HEK293 (cell line): ENCODE measurements at regions not wholly inside any gene's neighbourhood (a gene's known extent, or its start where the extent isn't known, plus 50 kb on each side); places are given as distances from the start of the nearest gene placed in this dataset.

Source experiments
- CTCF ChIA-PET: fragments of 350-600 bp; formaldehyde crosslinking; extraction: SDS; loops from one replicate; lab custom pipeline; 2021; ENCODE audit warnings: antibody characterized with exemption; lab: Yijun Ruan, JAX
- POLR2A ChIA-PET: fragments of 300-600 bp; formaldehyde crosslinking; extraction: SDS; loops from one replicate; lab custom pipeline; 2020; ENCODE audit warnings: antibody characterized with exemption, inconsistent platforms; lab: Yijun Ruan, JAX
- H3K27ac ChIP-seq: fragments of 200-500 bp; sonication (Bioruptor generic); 2 replicates; pipeline ENCODE4 v1.5.1; 2014; ENCODE audit warnings: low read depth, low read length, control low read depth, inconsistent platforms; ENCODE audit errors: extremely low read depth
- H3K36me3 ChIP-seq, 2 experiments: fragments of 200-500 bp in 1 of 2; sonication (Bioruptor generic) in 1 of 2; 1 replicate in 1 of 2; 2 replicates in 1 of 2; pipeline ENCODE4 v1.5.1; 2014 to 2017; ENCODE audit warnings: inconsistent platforms in 2 of 2, low read length in 2 of 2; ENCODE audit not compliant: control insufficient read depth in 2 of 2, insufficient read depth in 1 of 2
- H3K4me1 ChIP-seq: fragments of 200-500 bp; sonication (Bioruptor generic); 2 replicates; pipeline ENCODE4 v1.5.1; 2014; ENCODE audit warnings: mild to moderate bottlenecking, low read length, inconsistent platforms; ENCODE audit not compliant: control insufficient read depth, insufficient read depth
- H3K4me3 ChIP-seq: 2 replicates; pipeline ENCODE4 v1.5.1; 2011; ENCODE audit warnings: low read depth, mild to moderate bottlenecking, control low read depth, low read length, moderate library complexity
- H3K9me3 ChIP-seq: fragments of 200-500 bp; sonication (Bioruptor generic); 2 replicates; pipeline ENCODE4 v1.5.1; 2014; ENCODE audit warnings: low read depth, low read length, inconsistent platforms; ENCODE audit not compliant: control insufficient read depth, insufficient read depth
- BCL11A ChIP-seq: fragments of 450-650 bp; formaldehyde crosslinking; IDR thresholded peaks from 2 replicates; pipeline ENCODE4 v1.5.1; 2016; ENCODE audit warnings: low read depth, missing biosample characterization, missing genetic modification characterization
- BCL11B ChIP-seq: fragments of 450-650 bp; formaldehyde crosslinking; IDR thresholded peaks from 2 replicates; pipeline ENCODE4 v1.5.1; 2016; ENCODE audit warnings: low read depth, missing biosample characterization, missing genetic modification characterization
- PRDM4 ChIP-seq: fragments of 450-650 bp; formaldehyde crosslinking; IDR thresholded peaks from 2 replicates; pipeline ENCODE4 v1.5.1; 2017; ENCODE audit warnings: missing biosample characterization, missing genetic modification characterization
- PRDM6 ChIP-seq: fragments of 450-650 bp; formaldehyde crosslinking; IDR thresholded peaks from 2 replicates; pipeline ENCODE4 v1.5.1; 2017; ENCODE audit warnings: missing biosample characterization, missing genetic modification characterization
- ZFP69B ChIP-seq: fragments of 450-650 bp; formaldehyde crosslinking; IDR thresholded peaks from 2 replicates; pipeline ENCODE4 v1.5.1; 2016; ENCODE audit warnings: missing biosample characterization, missing genetic modification characterization
- ZNF146 ChIP-seq: fragments of 450-650 bp; formaldehyde crosslinking; IDR thresholded peaks from 2 replicates; pipeline ENCODE4 v1.5.1; 2016; ENCODE audit warnings: missing biosample characterization, missing genetic modification characterization
- ZNF302 ChIP-seq: fragments of 450-650 bp; formaldehyde crosslinking; IDR thresholded peaks from 2 replicates; pipeline ENCODE4 v1.5.1; 2016; ENCODE audit warnings: missing biosample characterization, missing genetic modification characterization, low read depth
- ZNF350 ChIP-seq: fragments of 450-650 bp; formaldehyde crosslinking; IDR thresholded peaks from 2 replicates; pipeline ENCODE4 v1.5.0; 2017; ENCODE audit warnings: missing biosample characterization, mild to moderate bottlenecking, missing genetic modification characterization
- ZNF391 ChIP-seq: fragments of 450-650 bp; formaldehyde crosslinking; IDR thresholded peaks from 2 replicates; pipeline ENCODE4 v1.5.1; 2016; ENCODE audit warnings: low read depth, missing biosample characterization, missing genetic modification characterization, borderline replicate concordance
- ZNF510 ChIP-seq: fragments of 450-650 bp; formaldehyde crosslinking; IDR thresholded peaks from 2 replicates; pipeline ENCODE4 v1.5.1; 2018; ENCODE audit warnings: mild to moderate bottlenecking, missing genetic modification characterization, missing biosample characterization; ENCODE audit not compliant: insufficient replicate concordance
- ZNF548 ChIP-seq: fragments of 450-650 bp; formaldehyde crosslinking; IDR thresholded peaks from 2 replicates; pipeline ENCODE4 v1.5.1; 2016; ENCODE audit warnings: missing biosample characterization, missing genetic modification characterization
- ZNF549 ChIP-seq: fragments of 450-650 bp; IDR thresholded peaks from 2 replicates; pipeline ENCODE4 v1.5.1; 2018; ENCODE audit warnings: missing biosample characterization, missing genetic modification characterization, mild to moderate bottlenecking, inconsistent platforms, moderate library complexity
- ZNF561 ChIP-seq: fragments of 450-650 bp; IDR thresholded peaks from 2 replicates; pipeline ENCODE4 v1.5.1; 2018; ENCODE audit warnings: missing biosample characterization, missing genetic modification characterization, borderline replicate concordance
- ZNF660 ChIP-seq: fragments of 450-650 bp; IDR thresholded peaks from 2 replicates; pipeline ENCODE4 v1.5.1; 2018; ENCODE audit warnings: missing biosample characterization, mild to moderate bottlenecking, missing genetic modification characterization
- ZSCAN23 ChIP-seq: fragments of 450-650 bp; formaldehyde crosslinking; IDR thresholded peaks from 2 replicates; pipeline ENCODE4 v1.5.1; 2016; ENCODE audit warnings: missing biosample characterization, missing genetic modification characterization
- ZXDB ChIP-seq: fragments of 450-650 bp; formaldehyde crosslinking; IDR thresholded peaks from 2 replicates; pipeline ENCODE4 v1.5.1; 2016; ENCODE audit warnings: missing biosample characterization, missing genetic modification characterization

DNA sequence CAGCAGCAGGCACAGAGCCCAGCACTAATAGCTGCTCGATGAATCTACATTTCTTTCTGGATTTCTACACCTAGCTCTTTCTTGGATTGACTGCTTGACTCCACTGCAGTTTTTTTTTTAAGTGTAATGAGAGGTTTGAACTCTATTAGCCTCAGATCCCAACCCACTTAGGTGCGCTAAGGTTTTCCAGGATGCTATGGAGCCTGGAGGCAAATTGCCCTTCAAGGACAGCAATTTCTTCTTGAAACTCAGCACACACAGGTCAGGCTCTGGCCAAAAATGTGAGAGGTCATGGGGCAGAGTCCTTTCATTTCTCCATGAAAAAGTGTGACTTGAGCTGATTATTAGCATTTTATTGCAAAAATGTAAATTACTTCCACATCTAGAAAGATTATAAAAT is 52.3 kb upstream of the TIAM2 start:
- Histone ChIP-seq H3K36me3 (peaks cover 0 to 12% of the 10 kb centered on the region in 2 experiments; a peak in 2 of 3 replicates), H3K4me1 (0 out of 2 replicates have a peak, but pooled peaks cover 2% of the 10 kb centered on the region), H3K4me3 (no peak overlapping the region), H3K27ac (no peak overlapping the region), H3K9me3 (no peaks in the 10 kb centered on the region)
- TF ChIP-seq BCL11A (tag by site-specific recombination), result no peak
- TF ChIP-seq ZSCAN23 (tag by site-specific recombination), result no peak
- TF ChIP-seq ZNF548 (tag by site-specific recombination), result no peak
- no peak for TF ChIP-seq ZNF660 (tag by site-specific recombination)
- no peak for TF ChIP-seq ZNF510
- no peak for TF ChIP-seq ZNF146 (tag by site-specific recombination)
- ChIA-PET POLR2A (interaction anchor here (0.5 kb wide), 1 partner anchor 442 kb away, joined by 3 read pairs; no protein-coding TSS in a partner anchor), CTCF (interaction anchor here (0.6 to 2.3 kb wide), 3 partner anchors 14 to 209 kb away, joined by 3 to 12 read pairs (median 4); no protein-coding TSS in a partner anchor)

DNA sequence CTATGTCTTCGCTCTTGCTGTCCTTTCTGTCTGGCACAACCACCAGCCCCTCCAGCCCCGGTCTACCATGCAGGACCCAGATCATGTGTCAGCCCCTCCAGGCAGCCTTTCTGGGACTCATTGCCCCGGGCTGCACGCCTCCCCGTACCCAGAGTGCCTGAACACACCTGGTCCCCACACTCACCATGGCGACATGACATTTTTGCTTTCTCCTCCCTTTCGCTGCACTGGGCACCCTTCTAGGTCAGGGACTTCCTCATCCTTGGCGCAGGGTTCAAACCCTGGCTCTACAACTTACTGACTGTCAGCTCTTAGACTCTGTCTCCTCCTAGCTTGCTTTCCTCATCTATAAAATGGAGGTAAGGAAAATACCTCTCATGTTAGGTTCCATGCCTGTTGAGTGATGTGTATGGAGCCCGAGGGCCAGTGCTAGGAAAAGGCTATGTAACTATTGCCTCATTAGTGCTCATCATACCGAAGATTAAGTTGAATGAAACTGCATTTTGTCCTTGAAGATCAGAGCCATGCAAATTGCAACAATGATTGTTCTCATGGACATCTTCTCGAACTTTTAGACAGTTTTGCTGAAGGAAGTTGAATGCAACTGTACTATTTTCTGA is 49.7 kb upstream of the TIAM2 start:
- Histone ChIP-seq H3K4me3 (no peak overlapping the region), H3K4me1 (no peaks in the 10 kb centered on the region), H3K27ac (no peak overlapping the region), H3K9me3 (no peaks in the 10 kb centered on the region), H3K36me3 (peaks cover 0 to 12% of the 10 kb centered on the region in 2 experiments; a peak in 2 of 3 replicates)
- ChIA-PET POLR2A (no interaction called here), CTCF (no interaction called here)
- TF ChIP-seq BCL11B (tag by site-specific recombination) (no peak), ZNF302 (no peak), PRDM6 (tag by site-specific recombination) (no peak), ZNF391 (tag by site-specific recombination) (no peak), ZXDB (tag by site-specific recombination) (no peak), ZNF350 (tag by site-specific recombination) (no peak), PRDM4 (tag by site-specific recombination) (no peak), ZNF561 (tag by site-specific recombination) (no peak), ZNF549 (tag by site-specific recombination) (no peak), ZFP69B (tag by site-specific recombination) (no peak)
